Dedifferentiated amniotic fluid mesenchymal stem cell (primary cell): ENCODE measurements at regions not wholly inside any gene's neighbourhood (a gene's known extent, or its start where the extent isn't known, plus 50 kb on each side); places are given as distances from the start of the nearest gene placed in this dataset.

Source experiments
- DNase-seq: peaks from one replicate; pipeline ENCODE4 v3.0.0-alpha.2; 2016; ENCODE audit errors: extremely low spot score

DNA sequence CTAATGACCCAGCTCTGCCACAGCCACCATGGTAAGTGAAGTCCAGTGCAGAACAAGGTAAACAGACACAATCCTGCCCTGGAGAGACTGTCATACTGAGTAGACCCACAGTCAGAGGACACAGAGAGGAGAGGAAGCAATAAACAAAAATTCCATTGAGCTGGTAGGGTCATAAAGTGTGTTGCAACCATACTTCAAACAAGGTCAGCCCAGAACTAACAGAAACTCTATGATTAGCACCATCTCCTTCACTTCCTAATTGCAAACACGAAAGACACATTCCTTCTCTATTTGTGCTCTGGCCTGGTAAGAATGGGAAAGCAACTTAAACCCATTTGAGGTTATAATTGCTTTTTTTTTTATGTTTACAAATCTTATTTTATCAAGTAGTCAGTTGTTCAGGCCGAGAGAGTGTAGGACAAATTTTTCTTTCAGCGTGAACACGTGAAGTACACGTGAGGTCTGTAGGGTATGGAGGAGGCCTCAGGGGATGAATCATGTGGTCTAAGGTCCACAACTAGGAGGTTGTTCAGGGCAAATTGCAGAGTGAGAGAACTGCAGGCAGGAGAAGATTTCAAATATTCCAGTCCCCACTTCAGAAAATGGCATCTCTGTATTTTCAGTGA is 71.4 kb upstream of the GLS start:
- DNase-seq = no peak

- no peak for DNase-seq
These were observed 70.6 kb upstream of the GLS start for GRCh38 chr2:190809876-190810525.

DNA sequence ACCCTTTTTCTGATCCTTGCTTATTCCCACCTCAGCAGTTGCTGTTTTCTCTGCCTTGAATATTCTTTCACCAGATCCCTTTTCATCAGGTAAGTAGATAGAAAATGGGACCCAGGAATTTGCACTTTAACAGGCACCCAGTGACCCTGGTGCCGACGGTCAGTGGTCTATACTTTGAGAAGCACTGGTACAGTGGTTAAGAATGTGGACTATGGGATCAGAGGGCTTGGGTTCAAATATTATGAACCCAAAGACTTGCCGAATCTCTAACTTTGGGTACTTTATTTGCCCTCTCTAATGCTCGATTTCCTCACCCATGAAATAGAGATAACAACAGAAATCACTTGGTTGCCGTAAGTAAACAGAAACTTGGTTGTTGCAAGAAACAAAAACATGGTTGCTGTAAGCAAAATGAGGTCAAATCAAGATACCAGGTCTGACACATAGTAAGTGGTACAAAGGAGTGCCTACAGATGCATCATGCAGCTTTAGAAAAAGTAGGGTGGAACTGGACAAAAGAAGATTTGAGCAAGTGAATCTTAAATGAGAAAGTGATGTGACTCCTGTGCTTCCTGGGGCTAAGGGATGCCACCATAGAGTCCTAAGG is 69.5 kb upstream of the GLS start:
- no peak for DNase-seq

GRCh38 chr2:190811811-190812210 is 68.8 kb upstream of the GLS start:
- DNase-seq = no peak

DNA sequence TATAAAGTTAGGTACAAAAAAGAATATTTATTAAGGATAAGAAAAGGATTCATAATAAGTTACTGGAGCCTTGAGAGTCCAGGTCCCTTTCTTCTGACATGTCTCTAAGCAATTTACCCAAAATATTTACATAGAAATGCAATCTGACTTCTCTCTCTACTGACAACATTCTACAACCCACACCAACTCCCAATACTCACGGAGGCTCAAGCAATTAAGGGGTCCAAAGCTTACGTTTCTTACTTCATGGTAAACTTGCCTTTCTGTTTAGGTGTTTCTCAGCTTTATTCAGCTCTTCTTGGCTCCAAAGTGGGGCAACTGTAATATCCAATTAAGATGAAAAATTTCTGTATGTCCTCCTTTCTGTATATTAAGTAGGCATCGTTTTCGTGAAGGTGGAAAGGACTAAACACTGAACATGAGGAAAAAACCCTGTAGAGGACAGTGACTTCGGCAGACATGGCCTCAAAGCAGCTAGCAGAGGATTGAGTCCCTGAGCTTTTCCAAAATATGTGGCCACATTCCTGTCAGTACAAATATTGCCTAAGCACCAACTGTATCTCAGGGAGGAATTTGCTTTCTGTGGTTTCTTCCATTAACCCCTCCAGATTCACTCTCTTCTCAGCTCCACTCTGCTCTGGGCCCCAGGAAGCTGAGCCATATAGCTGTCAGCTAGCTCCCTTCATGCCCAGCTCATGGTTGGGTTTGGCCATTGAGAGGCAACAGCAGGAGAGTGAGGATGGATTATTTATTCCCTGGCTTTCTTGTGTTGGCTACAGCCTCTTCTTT is 67.9 kb upstream of the GLS start:
- peak; percentile 74 for DNase-seq

DNA sequence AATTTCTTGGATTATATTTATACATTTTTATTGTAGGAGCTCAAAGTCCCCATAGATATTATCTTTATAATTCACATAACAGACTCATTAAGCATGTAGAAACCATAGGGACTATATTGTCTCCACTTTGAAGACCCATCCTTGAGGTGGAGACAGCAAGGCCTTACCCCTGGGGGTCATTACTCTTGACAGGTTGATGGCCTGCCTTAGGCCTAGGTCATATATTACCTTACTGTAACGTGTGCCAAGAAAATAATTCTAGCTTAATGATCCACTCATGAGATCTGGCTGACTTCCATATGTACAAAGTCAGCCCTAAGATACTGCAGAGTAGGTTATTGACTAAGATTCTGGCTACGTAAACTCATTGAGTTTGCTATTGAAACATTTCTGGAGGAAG is 65.4 kb upstream of the GLS start:
- DNase-seq = no peak

DNA sequence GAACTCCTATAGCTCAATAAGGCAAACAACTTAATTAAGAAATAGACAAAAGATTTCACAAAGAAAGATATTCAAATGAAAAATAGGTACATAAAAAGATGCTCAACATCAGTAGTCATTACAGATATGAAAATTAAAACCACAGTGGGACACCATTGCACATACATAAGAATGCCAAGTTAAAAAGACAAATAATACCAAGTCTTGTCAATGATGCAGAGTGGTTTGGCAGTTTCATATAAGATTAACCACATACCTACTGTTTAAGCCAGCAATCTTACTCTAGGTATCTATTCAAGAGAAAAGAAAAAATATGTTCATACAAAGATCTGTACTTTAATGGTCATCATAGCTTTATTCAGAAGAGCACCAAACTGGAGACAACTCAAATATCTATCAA is 63.5 kb upstream of the GLS start:
- no peak for DNase-seq

- peak; percentile 89 for DNase-seq
These were observed 60.8 kb upstream of the GLS start for GRCh38 chr2:190819840-190820301.

GRCh38 chr2:190820416-190820815 is 60.2 kb upstream of the GLS start:
- DNase-seq = no peak

- no peak for DNase-seq
These were observed 58.6 kb upstream of the GLS start for GRCh38 chr2:190822043-190822442.

GRCh38 chr2:190827720-190828119 is 52.9 kb upstream of the GLS start:
- DNase-seq = no peak

- no peak for DNase-seq
These were observed 51.0 kb upstream of the GLS start for GRCh38 chr2:190829642-190830041.
